ENCODE measurements at regions not wholly inside any gene's neighbourhood (a gene's known extent, or its start where the extent isn't known, plus 50 kb on each side); places are given as distances from the start of the nearest gene placed in this dataset.
A peak's percentile ranks its signal among the peaks of the same experiment; 100 is the strongest.

DNA sequence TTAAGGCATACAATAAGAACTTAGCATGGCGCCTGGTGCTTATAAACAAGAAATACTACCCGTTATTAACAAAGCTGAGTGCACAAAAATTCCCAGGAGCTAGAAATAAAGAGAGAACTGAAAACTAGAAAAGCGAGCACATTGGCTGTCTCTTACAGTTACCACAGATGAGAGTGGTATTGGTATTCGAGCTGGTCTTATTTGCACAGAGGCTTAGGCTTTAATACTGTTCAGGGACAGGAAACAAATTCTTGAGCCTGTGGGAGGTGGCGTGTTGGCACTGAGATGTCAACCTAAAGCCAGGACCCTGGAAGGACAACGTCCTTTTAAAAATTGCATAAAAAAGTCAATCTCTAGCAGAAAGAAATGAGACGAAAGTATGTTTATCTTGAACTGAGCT is 67.3 kb upstream of the IGFBP2 start:
- POLR2A ChIA-PET, result no interaction called here
- intact Hi-C loops (cut with DNase I, micrococcal nuclease), result no loop called here
- Mint-ChIP-seq H3K27me3 (peaks cover 2% of the 10 kb centered on the region), H3K4me3 (no peak overlapping the region), H3K9me3 (ENCODE audit: low read depth) (no peaks in the 10 kb centered on the region), H3K36me3 (ENCODE audit: low read depth) (no peaks in the 10 kb centered on the region), H3K27ac (no peak overlapping the region), H3K4me1 (no peaks in the 10 kb centered on the region)
- DNase-seq (no peak), ATAC-seq (no peak)
- CTCF ChIA-PET, result no interaction called here

- no peaks in the 10 kb centered on the region for H3K4me1 Mint-ChIP-seq
- H3K27me3 Mint-ChIP-seq, result peaks cover 2% of the 10 kb centered on the region
- H3K36me3 Mint-ChIP-seq (ENCODE audit: low read depth), result no peaks in the 10 kb centered on the region
- peaks cover 3% of the 10 kb centered on the region for H3K9me3 Mint-ChIP-seq (ENCODE audit: low read depth)
- ChIA-PET POLR2A (no interaction called here), CTCF (no interaction called here)
- intact Hi-C loops (cut with DNase I, micrococcal nuclease), result no loop called here
- no peak overlapping the region for H3K27ac Mint-ChIP-seq
- H3K4me3 Mint-ChIP-seq, result no peak overlapping the region
- ATAC-seq, result no peak
- DNase-seq, result no peak
Observed at GRCh38 chr2:216568576-216568975, 64.6 kb upstream of the IGFBP2 start.

GRCh38 chr2:216569765-216570164 is 63.5 kb upstream of the IGFBP2 start:
- ATAC-seq (no peak), DNase-seq (no peak)
- H3K4me1 Mint-ChIP-seq, result no peaks in the 10 kb centered on the region
- intact Hi-C loops (cut with DNase I, micrococcal nuclease), result no loop called here
- CTCF ChIA-PET, result no interaction called here
- POLR2A ChIA-PET, result no interaction called here
- peaks cover 3% of the 10 kb centered on the region for H3K9me3 Mint-ChIP-seq (ENCODE audit: low read depth)
- no peaks in the 10 kb centered on the region for H3K36me3 Mint-ChIP-seq (ENCODE audit: low read depth)
- H3K4me3 Mint-ChIP-seq, result no peak overlapping the region
- H3K27ac Mint-ChIP-seq, result no peak overlapping the region
- peaks cover 2% of the 10 kb centered on the region for H3K27me3 Mint-ChIP-seq

DNA sequence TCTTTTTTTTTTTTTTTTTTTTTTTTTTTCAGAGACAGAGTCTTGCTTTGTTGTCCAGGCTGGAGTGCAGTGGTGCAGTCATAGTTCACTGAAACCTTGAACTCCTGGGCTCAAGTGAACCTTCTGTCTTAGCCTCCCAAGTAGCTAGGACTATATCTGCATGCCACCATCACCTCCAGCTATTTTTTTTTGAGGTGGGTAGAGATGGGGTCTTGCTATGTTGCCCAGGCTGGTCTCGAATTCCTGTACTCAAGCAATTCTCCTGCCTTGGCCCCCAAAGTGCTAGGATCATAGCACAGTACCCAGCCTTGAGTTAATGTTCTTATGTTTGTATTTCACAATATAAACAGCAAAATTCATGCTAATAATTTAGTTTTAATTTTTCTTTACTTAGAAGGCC is 62.9 kb upstream of the IGFBP2 start:
- no peak overlapping the region for H3K4me3 Mint-ChIP-seq
- H3K27ac Mint-ChIP-seq, result no peak overlapping the region
- intact Hi-C loops (cut with DNase I, micrococcal nuclease), result no loop called here
- ChIA-PET CTCF (no interaction called here), POLR2A (no interaction called here)
- no peak for ATAC-seq
- H3K36me3 Mint-ChIP-seq (ENCODE audit: low read depth), result no peaks in the 10 kb centered on the region
- peaks cover 3% of the 10 kb centered on the region for H3K9me3 Mint-ChIP-seq (ENCODE audit: low read depth)
- H3K27me3 Mint-ChIP-seq, result peaks cover 2% of the 10 kb centered on the region
- no peaks in the 10 kb centered on the region for H3K4me1 Mint-ChIP-seq
- no peak for DNase-seq

GRCh38 chr2:216571178-216571908 is 61.9 kb upstream of the IGFBP2 start:
- no peak overlapping the region for H3K27ac Mint-ChIP-seq
- H3K4me1 Mint-ChIP-seq, result no peaks in the 10 kb centered on the region
- intact Hi-C loops (cut with DNase I, micrococcal nuclease), result no loop called here
- DNase-seq, result no peak
- peaks cover 3% of the 10 kb centered on the region for H3K9me3 Mint-ChIP-seq (ENCODE audit: low read depth)
- H3K27me3 Mint-ChIP-seq, result peaks cover 2% of the 10 kb centered on the region
- no peak overlapping the region for H3K4me3 Mint-ChIP-seq
- no peak for ATAC-seq
- H3K36me3 Mint-ChIP-seq (ENCODE audit: low read depth), result no peaks in the 10 kb centered on the region
- POLR2A ChIA-PET, result no interaction called here
- CTCF ChIA-PET, result no interaction called here

GRCh38 chr2:216571909-216572513 is 61.2 kb upstream of the IGFBP2 start:
- ChIA-PET POLR2A (no interaction called here), CTCF (interaction anchor here (0.7 kb wide), 1 partner anchor 50 kb away, joined by 3 read pairs; no protein-coding TSS in a partner anchor)
- no peak overlapping the region for H3K27ac Mint-ChIP-seq
- ATAC-seq, result peak; percentile 26
- no peak for DNase-seq
- peaks cover 3% of the 10 kb centered on the region for H3K9me3 Mint-ChIP-seq (ENCODE audit: low read depth)
- intact Hi-C loops (cut with DNase I, micrococcal nuclease), result no loop called here
- H3K4me3 Mint-ChIP-seq, result no peak overlapping the region
- H3K36me3 Mint-ChIP-seq (ENCODE audit: low read depth), result no peaks in the 10 kb centered on the region
- H3K4me1 Mint-ChIP-seq, result peaks cover 4% of the 10 kb centered on the region
- H3K27me3 Mint-ChIP-seq, result peaks cover 2% of the 10 kb centered on the region

- peaks cover 3% of the 10 kb centered on the region for H3K9me3 Mint-ChIP-seq (ENCODE audit: low read depth)
- H3K4me1 Mint-ChIP-seq, result peaks cover 4% of the 10 kb centered on the region
- no peaks in the 10 kb centered on the region for H3K27me3 Mint-ChIP-seq
- no peaks in the 10 kb centered on the region for H3K36me3 Mint-ChIP-seq (ENCODE audit: low read depth)
- DNase-seq (no peak), ATAC-seq (no peak)
- no peak overlapping the region for H3K4me3 Mint-ChIP-seq
- intact Hi-C loops (cut with DNase I, micrococcal nuclease), result no loop called here
- no peak overlapping the region for H3K27ac Mint-ChIP-seq
- ChIA-PET POLR2A (no interaction called here), CTCF (interaction anchor here (0.5 to 0.7 kb wide), 2 partner anchors 51 to 53 kb away, joined by 3 read pairs; no protein-coding TSS in a partner anchor)
Observed at GRCh38 chr2:216572582-216573578, 60.3 kb upstream of the IGFBP2 start.

- no peak overlapping the region for H3K27ac Mint-ChIP-seq
- H3K4me1 Mint-ChIP-seq, result peaks cover 4% of the 10 kb centered on the region
- intact Hi-C loops (cut with DNase I, micrococcal nuclease), result no loop called here
- CTCF ChIA-PET, result no interaction called here
- ATAC-seq (no peak), DNase-seq (no peak)
- H3K4me3 Mint-ChIP-seq, result no peak overlapping the region
- H3K36me3 Mint-ChIP-seq (ENCODE audit: low read depth), result no peaks in the 10 kb centered on the region
- POLR2A ChIA-PET, result no interaction called here
- H3K27me3 Mint-ChIP-seq, result no peaks in the 10 kb centered on the region
- H3K9me3 Mint-ChIP-seq (ENCODE audit: low read depth), result peaks cover 3% of the 10 kb centered on the region
Observed at GRCh38 chr2:216574046-216574445, 59.2 kb upstream of the IGFBP2 start.

DNA sequence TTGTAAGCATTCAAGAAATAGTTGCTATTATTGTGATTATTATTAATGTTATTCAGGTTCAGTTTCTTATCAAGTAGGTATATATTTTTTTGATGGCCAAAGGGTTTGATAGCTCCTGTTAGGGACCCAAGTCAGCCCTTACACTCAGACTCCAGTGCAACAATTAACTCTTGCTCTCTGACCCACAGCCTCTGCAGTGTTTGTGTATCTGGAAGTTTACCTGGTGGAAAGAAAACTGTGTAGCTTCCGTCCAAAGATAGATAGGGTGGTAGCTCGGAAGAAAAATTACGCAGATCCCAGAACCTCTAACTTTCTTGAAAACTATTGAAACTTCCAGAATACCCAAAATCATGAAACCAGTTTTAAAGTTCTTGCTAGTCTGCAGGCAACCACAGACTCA is 58.6 kb upstream of the IGFBP2 start:
- POLR2A ChIA-PET, result no interaction called here
- ATAC-seq, result no peak
- Mint-ChIP-seq H3K27ac (no peak overlapping the region), H3K9me3 (ENCODE audit: low read depth) (peaks cover 3% of the 10 kb centered on the region), H3K36me3 (ENCODE audit: low read depth) (no peaks in the 10 kb centered on the region), H3K27me3 (no peaks in the 10 kb centered on the region), H3K4me1 (peaks cover 4% of the 10 kb centered on the region), H3K4me3 (no peak overlapping the region)
- no peak for DNase-seq
- intact Hi-C loops (cut with DNase I, micrococcal nuclease), result no loop called here
- CTCF ChIA-PET, result no interaction called here

DNA sequence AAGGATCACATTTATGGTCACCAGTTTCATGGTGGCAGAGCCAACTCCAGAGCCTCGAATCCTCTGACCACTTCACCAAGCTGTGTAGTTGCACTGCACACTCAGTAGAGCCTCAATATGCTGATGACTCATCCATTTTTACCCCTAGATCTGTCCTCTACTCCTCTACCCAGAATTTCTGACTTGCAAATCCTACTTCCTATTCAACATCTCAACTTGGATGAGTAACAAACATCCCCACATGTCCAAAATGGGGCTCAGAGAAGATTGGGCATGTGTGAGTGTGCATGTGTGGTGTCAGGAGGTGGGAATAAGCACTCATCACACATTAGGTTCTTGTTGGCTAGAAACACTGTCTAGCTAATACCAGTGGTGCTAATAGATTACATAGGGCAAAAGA is 57.8 kb upstream of the IGFBP2 start:
- POLR2A ChIA-PET, result no interaction called here
- H3K27me3 Mint-ChIP-seq, result no peaks in the 10 kb centered on the region
- no peak overlapping the region for H3K27ac Mint-ChIP-seq
- no peak for ATAC-seq
- DNase-seq, result no peak
- no peaks in the 10 kb centered on the region for H3K36me3 Mint-ChIP-seq (ENCODE audit: low read depth)
- intact Hi-C loops (cut with DNase I, micrococcal nuclease), result no loop called here
- peaks cover 4% of the 10 kb centered on the region for H3K4me1 Mint-ChIP-seq
- CTCF ChIA-PET, result interaction anchor here (1.0 kb wide), 1 partner anchor 8 kb away, joined by 5 read pairs; no protein-coding TSS in a partner anchor
- peaks cover 3% of the 10 kb centered on the region for H3K9me3 Mint-ChIP-seq (ENCODE audit: low read depth)
- H3K4me3 Mint-ChIP-seq, result no peak overlapping the region

GRCh38 chr2:216576616-216577015 is 56.6 kb upstream of the IGFBP2 start:
- no peaks in the 10 kb centered on the region for H3K9me3 Mint-ChIP-seq (ENCODE audit: low read depth)
- no peak overlapping the region for H3K27ac Mint-ChIP-seq
- ATAC-seq (no peak), DNase-seq (no peak)
- intact Hi-C loops (cut with DNase I, micrococcal nuclease), result no loop called here
- H3K4me1 Mint-ChIP-seq, result peaks cover 4% of the 10 kb centered on the region
- no peak overlapping the region for H3K4me3 Mint-ChIP-seq
- CTCF ChIA-PET, result interaction anchor here (1.0 kb wide), 1 partner anchor 9 kb away, joined by 5 read pairs; no protein-coding TSS in a partner anchor
- H3K27me3 Mint-ChIP-seq, result peaks cover 2% of the 10 kb centered on the region
- POLR2A ChIA-PET, result no interaction called here
- no peaks in the 10 kb centered on the region for H3K36me3 Mint-ChIP-seq (ENCODE audit: low read depth)

All from activated CD4-positive, alpha-beta T cell treated with anti-CD3 and anti-CD28 coated beads for 36 hours (primary cell).